ENCODE measurements at regions not wholly inside any gene's neighbourhood (a gene's known extent, or its start where the extent isn't known, plus 50 kb on each side); places are given as distances from the start of the nearest gene placed in this dataset.

GRCh38 chr6:80503660-80504059 is 397.2 kb downstream of the BCKDHB start:
- Mint-ChIP-seq H3K36me3 (no peaks in the 10 kb centered on the region), H3K4me1 (no peaks in the 10 kb centered on the region), H3K27ac (no peak overlapping the region), H3K4me3 (no peak overlapping the region), H3K27me3 (ENCODE audit: low read depth in 3 of 3) (no peaks in the 10 kb centered on the region), H3K9me3 (peaks cover 3 to 7% (median 3%) of the 10 kb centered on the region in 7 donors)
- H3K9ac ChIP-seq (ENCODE audit: insufficient read depth, low read length, poor library complexity, severe bottlenecking) = no peak overlapping the region
- TF ChIP-seq, protein P1, sequence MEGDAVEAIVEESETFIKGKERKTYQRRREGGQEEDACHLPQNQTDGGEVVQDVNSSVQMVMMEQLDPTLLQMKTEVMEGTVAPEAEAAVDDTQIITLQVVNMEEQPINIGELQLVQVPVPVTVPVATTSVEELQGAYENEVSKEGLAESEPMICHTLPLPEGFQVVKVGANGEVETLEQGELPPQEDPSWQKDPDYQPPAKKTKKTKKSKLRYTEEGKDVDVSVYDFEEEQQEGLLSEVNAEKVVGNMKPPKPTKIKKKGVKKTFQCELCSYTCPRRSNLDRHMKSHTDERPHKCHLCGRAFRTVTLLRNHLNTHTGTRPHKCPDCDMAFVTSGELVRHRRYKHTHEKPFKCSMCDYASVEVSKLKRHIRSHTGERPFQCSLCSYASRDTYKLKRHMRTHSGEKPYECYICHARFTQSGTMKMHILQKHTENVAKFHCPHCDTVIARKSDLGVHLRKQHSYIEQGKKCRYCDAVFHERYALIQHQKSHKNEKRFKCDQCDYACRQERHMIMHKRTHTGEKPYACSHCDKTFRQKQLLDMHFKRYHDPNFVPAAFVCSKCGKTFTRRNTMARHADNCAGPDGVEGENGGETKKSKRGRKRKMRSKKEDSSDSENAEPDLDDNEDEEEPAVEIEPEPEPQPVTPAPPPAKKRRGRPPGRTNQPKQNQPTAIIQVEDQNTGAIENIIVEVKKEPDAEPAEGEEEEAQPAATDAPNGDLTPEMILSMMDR (IDR thresholded peaks at IDR 0.05) = no peak
- no peaks in the 10 kb centered on the region for H3K79me2 ChIP-seq (ENCODE audit: insufficient read depth, low read length)
- WGBS (ENCODE audit: insufficient coverage) = 83% methylated on average over 2 of the region's 2 CpGs
- no peaks in the 10 kb centered on the region for H3K27me3 ChIP-seq (ENCODE audit: control insufficient read depth in 2 of 2, insufficient read depth in 2 of 2, low read length in 2 of 2)
- H3K4me2 ChIP-seq (replicated peaks; ENCODE audit: extremely low read depth, low read length, poor library complexity, severe bottlenecking) = no peak overlapping the region
- no peak for DNase-seq
- H4K20me1 ChIP-seq (ENCODE audit: insufficient read depth, low read length) = no peaks in the 10 kb centered on the region
- no peaks in the 10 kb centered on the region for H3K4me1 ChIP-seq (ENCODE audit: control insufficient read depth in 1 of 2, insufficient read depth in 2 of 2, low read length in 2 of 2)
- no peak overlapping the region for H3K27ac ChIP-seq (ENCODE audit: low read depth in 1 of 2, low read length in 2 of 2)
- H3K9me3 ChIP-seq (replicated peaks in 1 of 2; ENCODE audit: control insufficient read depth in 1 of 2, insufficient read depth in 1 of 2, low read length in 2 of 2) = no peaks in the 10 kb centered on the region
- no peak overlapping the region for H2AFZ ChIP-seq (ENCODE audit: insufficient read depth, low read depth, low read length, poor library complexity, severe bottlenecking)
- no peak overlapping the region for H3K4me3 ChIP-seq (replicated peaks in 1 of 3; ENCODE audit: low read depth in 2 of 3, low read length in 3 of 3)
- intact Hi-C loops (cut with micrococcal nuclease) = no loop called here
- no peaks in the 10 kb centered on the region for H3K36me3 ChIP-seq (replicated peaks in 1 of 2; ENCODE audit: control insufficient read depth in 1 of 2, insufficient read depth in 2 of 2, low read length in 2 of 2)

- Histone ChIP-seq H3K79me2 (ENCODE audit: insufficient read depth, low read length) (no peaks in the 10 kb centered on the region), H3K36me3 (replicated peaks in 1 of 2; ENCODE audit: control insufficient read depth in 1 of 2, insufficient read depth in 2 of 2, low read length in 2 of 2) (no peaks in the 10 kb centered on the region), H3K4me2 (replicated peaks; ENCODE audit: extremely low read depth, low read length, poor library complexity, severe bottlenecking) (no peak overlapping the region), H4K20me1 (ENCODE audit: insufficient read depth, low read length) (no peaks in the 10 kb centered on the region), H3K9ac (ENCODE audit: insufficient read depth, low read length, poor library complexity, severe bottlenecking) (no peak overlapping the region), H3K4me1 (ENCODE audit: control insufficient read depth in 1 of 2, insufficient read depth in 2 of 2, low read length in 2 of 2) (no peaks in the 10 kb centered on the region), H3K27me3 (ENCODE audit: control insufficient read depth in 2 of 2, insufficient read depth in 2 of 2, low read length in 2 of 2) (no peaks in the 10 kb centered on the region), H3K4me3 (replicated peaks in 1 of 3; ENCODE audit: low read depth in 2 of 3, low read length in 3 of 3) (no peak overlapping the region), H2AFZ (ENCODE audit: insufficient read depth, low read depth, low read length, poor library complexity, severe bottlenecking) (no peak overlapping the region), H3K27ac (ENCODE audit: low read depth in 1 of 2, low read length in 2 of 2) (no peak overlapping the region), H3K9me3 (replicated peaks in 1 of 2; ENCODE audit: control insufficient read depth in 1 of 2, insufficient read depth in 1 of 2, low read length in 2 of 2) (peaks cover 0 to 6% of the 10 kb centered on the region in 2 donors)
- Mint-ChIP-seq H3K9me3 (peaks cover 5 to 12% (median 10%) of the 10 kb centered on the region in 7 donors), H3K4me1 (no peaks in the 10 kb centered on the region), H3K36me3 (no peaks in the 10 kb centered on the region), H3K27ac (no peak overlapping the region), H3K4me3 (no peak overlapping the region), H3K27me3 (ENCODE audit: low read depth in 3 of 3) (peaks cover 0 to 2% (median 0%) of the 10 kb centered on the region in 3 donors)
- TF ChIP-seq, protein P1 (IDR thresholded peaks at IDR 0.05) = no peak
- no CpG with 5 or more reads among the region's 1 CpG for WGBS (ENCODE audit: insufficient coverage)
- no peak for DNase-seq
- intact Hi-C loops (cut with micrococcal nuclease) = no loop called here
Observed at GRCh38 chr6:80502871-80503270, 396.4 kb downstream of the BCKDHB start.

All from CD14-positive monocyte (primary cell).